ENCODE measurements at regions not wholly inside any gene's neighbourhood (a gene's known extent, or its start where the extent isn't known, plus 50 kb on each side); places are given as distances from the start of the nearest gene placed in this dataset.
"Not testable (repeated sequence)": the region's sequence is repeated elsewhere in the genome, so short reads cannot be mapped to it uniquely, and the experiment has no call there.

- H3K27me3 ChIP-seq, result no peaks in the 10 kb centered on the region
- no peaks in the 10 kb centered on the region for H3K9me3 ChIP-seq
- no peak for DNase-seq
- H3K27ac ChIP-seq, result no peak overlapping the region
- no peak for TF ChIP-seq CTCF (IDR thresholded peaks at IDR 0.05)
- no peak for TF ChIP-seq POLR2A (IDR thresholded peaks at IDR 0.05)
- no peaks in the 10 kb centered on the region for H3K36me3 ChIP-seq
- no peak overlapping the region for H3K4me3 ChIP-seq
- H3K4me1 ChIP-seq, result no peaks in the 10 kb centered on the region
- intact Hi-C loops (cut with DNase I; ENCODE audit: low total_unique reads), result no loop called here
Measured at GRCh38 chr17:71870546-71870862, 250.3 kb upstream of the SOX9 start.

GRCh38 chr17:71872843-71873485, 247.9 kb upstream of the SOX9 start:
- DNase-seq, result no peak
- intact Hi-C loops (cut with DNase I; ENCODE audit: low total_unique reads), result no loop called here
- TF ChIP-seq POLR2A (IDR thresholded peaks at IDR 0.05), result no peak
- no peak for TF ChIP-seq CTCF (IDR thresholded peaks at IDR 0.05)

GRCh38 chr17:71874773-71875172, 246.0 kb upstream of the SOX9 start:
- DNase-seq; H3K27me3 ChIP-seq; H3K36me3 ChIP-seq; intact Hi-C loops (cut with DNase I; ENCODE audit: low total_unique reads); H3K9me3 ChIP-seq; H3K27ac ChIP-seq; H3K4me1 ChIP-seq; H3K4me3 ChIP-seq: not testable (repeated sequence)

More at GRCh38 chr17:71872843-71873485, 247.9 kb upstream of the SOX9 start:
- H3K27me3 ChIP-seq, result no peaks in the 10 kb centered on the region
- H3K9me3 ChIP-seq, result no peaks in the 10 kb centered on the region
- no peaks in the 10 kb centered on the region for H3K4me1 ChIP-seq
- no peaks in the 10 kb centered on the region for H3K36me3 ChIP-seq
- H3K27ac ChIP-seq, result no peak overlapping the region
- no peak overlapping the region for H3K4me3 ChIP-seq

GRCh38 chr17:71878271-71878670, 242.5 kb upstream of the SOX9 start:
- intact Hi-C loops (cut with DNase I; ENCODE audit: low total_unique reads), result no loop called here
- H3K4me1 ChIP-seq, result no peaks in the 10 kb centered on the region
- H3K27me3 ChIP-seq, result no peaks in the 10 kb centered on the region
- TF ChIP-seq POLR2A (IDR thresholded peaks at IDR 0.05) (no peak), CTCF (IDR thresholded peaks at IDR 0.05) (no peak)
- H3K4me3 ChIP-seq, result no peak overlapping the region
- no peak for DNase-seq
- no peak overlapping the region for H3K27ac ChIP-seq
- H3K36me3 ChIP-seq, result no peaks in the 10 kb centered on the region
- no peaks in the 10 kb centered on the region for H3K9me3 ChIP-seq

GRCh38 chr17:71878998-71879397, 241.8 kb upstream of the SOX9 start:
- TF ChIP-seq CTCF (IDR thresholded peaks at IDR 0.05), result no peak
- TF ChIP-seq POLR2A (IDR thresholded peaks at IDR 0.05), result no peak

GRCh38 chr17:71881041-71881440, 239.8 kb upstream of the SOX9 start:
- no peak overlapping the region for H3K27ac ChIP-seq
- no peaks in the 10 kb centered on the region for H3K36me3 ChIP-seq
- no peak for TF ChIP-seq POLR2A (IDR thresholded peaks at IDR 0.05)
- TF ChIP-seq CTCF (IDR thresholded peaks at IDR 0.05), result no peak
- no peaks in the 10 kb centered on the region for H3K9me3 ChIP-seq
- no peak for DNase-seq
- H3K4me3 ChIP-seq, result no peak overlapping the region
- no peaks in the 10 kb centered on the region for H3K27me3 ChIP-seq
- H3K4me1 ChIP-seq, result no peaks in the 10 kb centered on the region
- intact Hi-C loops (cut with DNase I; ENCODE audit: low total_unique reads), result no loop called here

More at GRCh38 chr17:71878998-71879397, 241.8 kb upstream of the SOX9 start:
- DNase-seq, result no peak
- no peaks in the 10 kb centered on the region for H3K36me3 ChIP-seq
- H3K4me1 ChIP-seq, result no peaks in the 10 kb centered on the region
- intact Hi-C loops (cut with DNase I; ENCODE audit: low total_unique reads), result no loop called here
- H3K27ac ChIP-seq, result no peak overlapping the region
- H3K4me3 ChIP-seq, result no peak overlapping the region
- H3K27me3 ChIP-seq, result no peaks in the 10 kb centered on the region
- no peaks in the 10 kb centered on the region for H3K9me3 ChIP-seq

Data from uterus (tissue), 3 donors.